ENCODE measurements at regions not wholly inside any gene's neighbourhood (a gene's known extent, or its start where the extent isn't known, plus 50 kb on each side); places are given as distances from the start of the nearest gene placed in this dataset.

DNA sequence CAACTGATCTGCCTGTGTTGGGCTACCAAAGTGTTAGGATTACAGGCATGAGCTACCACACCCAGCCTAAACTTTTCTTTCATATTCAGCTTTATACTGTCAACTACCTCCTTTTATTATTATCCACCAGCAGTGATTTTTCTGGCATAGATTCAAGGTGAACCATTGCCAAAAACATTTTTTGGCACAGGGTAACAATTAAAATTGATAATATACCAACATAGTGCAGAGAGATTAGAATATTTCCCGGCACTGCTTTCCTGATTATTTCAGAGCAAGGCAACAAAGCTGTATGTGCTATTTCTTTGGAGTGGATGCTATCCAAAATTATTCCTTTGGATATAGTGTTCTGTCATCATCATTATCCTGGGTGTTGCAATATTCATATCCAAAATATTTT, 781.6 kb upstream of the SOX9 start:
- Histone ChIP-seq H3K27me3 (replicated peaks; ENCODE audit: insufficient read depth) (no peaks in the 10 kb centered on the region), H3K27ac (no peak overlapping the region), H3K4me3 (no peak overlapping the region), H3K9me3 (no peaks in the 10 kb centered on the region), H3K4me1 (replicated peaks) (no peaks in the 10 kb centered on the region), H3K36me3 (no peaks in the 10 kb centered on the region)
- no peak for DNase-seq (ENCODE audit: low spot score)
- intact Hi-C loops (cut with DNase I): no loop called here
- TF ChIP-seq POLR2A (IDR thresholded peaks at IDR 0.05) (no peak), POLR2AphosphoS5 (IDR thresholded peaks at IDR 0.05) (no peak)
- TF ChIP-seq, protein P1, sequence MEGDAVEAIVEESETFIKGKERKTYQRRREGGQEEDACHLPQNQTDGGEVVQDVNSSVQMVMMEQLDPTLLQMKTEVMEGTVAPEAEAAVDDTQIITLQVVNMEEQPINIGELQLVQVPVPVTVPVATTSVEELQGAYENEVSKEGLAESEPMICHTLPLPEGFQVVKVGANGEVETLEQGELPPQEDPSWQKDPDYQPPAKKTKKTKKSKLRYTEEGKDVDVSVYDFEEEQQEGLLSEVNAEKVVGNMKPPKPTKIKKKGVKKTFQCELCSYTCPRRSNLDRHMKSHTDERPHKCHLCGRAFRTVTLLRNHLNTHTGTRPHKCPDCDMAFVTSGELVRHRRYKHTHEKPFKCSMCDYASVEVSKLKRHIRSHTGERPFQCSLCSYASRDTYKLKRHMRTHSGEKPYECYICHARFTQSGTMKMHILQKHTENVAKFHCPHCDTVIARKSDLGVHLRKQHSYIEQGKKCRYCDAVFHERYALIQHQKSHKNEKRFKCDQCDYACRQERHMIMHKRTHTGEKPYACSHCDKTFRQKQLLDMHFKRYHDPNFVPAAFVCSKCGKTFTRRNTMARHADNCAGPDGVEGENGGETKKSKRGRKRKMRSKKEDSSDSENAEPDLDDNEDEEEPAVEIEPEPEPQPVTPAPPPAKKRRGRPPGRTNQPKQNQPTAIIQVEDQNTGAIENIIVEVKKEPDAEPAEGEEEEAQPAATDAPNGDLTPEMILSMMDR (IDR thresholded peaks at IDR 0.05): no peak
- 47% methylated on average over 1 of the region's 1 CpG for whole genome bisulfite sequencing

DNA sequence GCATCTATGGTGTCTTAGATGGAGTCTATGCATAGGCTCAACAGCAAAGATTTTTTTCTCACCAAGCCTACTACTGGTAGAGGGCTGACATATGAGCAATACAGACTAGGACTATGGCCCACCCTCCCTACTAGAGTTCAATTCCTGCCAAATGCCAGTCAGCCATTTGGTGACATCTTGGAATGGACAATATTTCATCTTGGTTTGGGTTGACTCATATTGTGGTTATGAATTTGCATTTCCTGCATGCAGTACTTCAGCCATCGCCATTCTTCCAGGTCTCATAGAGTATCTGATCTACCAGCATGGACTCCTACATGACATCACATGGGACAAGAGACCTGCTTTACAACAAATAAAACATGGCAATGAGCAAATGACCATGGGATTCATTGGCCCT, 778.1 kb upstream of the SOX9 start:
- H3K27me3 ChIP-seq (replicated peaks; ENCODE audit: insufficient read depth): no peaks in the 10 kb centered on the region
- intact Hi-C loops (cut with DNase I): no loop called here
- 91% methylated on average over 1 of the region's 1 CpG for WGBS

DNA sequence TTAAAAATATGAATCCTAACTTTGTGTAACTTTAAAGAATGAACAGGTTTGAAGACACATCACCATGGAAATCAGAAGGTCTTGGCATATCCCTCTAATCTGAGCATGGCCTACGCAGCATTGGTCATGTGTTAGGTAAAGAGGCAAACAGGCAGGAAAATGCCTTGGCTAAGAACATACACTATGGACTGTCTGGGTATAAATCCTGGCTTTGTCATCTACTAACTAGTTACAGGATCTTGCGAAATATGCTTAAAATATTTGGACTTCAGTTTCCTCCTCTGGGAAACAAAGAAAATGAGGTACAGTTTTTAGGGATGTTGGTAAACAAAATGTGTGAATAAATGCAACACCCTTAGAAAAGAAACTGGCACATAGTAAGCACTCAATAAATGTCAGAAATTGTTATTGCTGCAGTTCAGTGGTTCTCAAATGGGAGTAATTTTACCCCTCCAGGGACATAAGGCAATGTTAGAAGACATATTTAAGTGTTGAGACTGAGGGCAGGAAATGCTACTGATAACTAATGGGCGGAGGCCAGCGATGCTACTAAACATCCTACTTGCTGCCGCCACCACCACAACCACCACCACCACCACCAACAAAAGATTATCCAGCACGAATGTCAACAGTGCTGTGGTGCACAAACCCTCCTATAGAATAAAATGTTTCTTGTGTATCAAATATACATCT, 770.8 kb upstream of the SOX9 start:
- no peaks in the 10 kb centered on the region for H3K9me3 ChIP-seq
- intact Hi-C loops (cut with DNase I): no loop called here
- H3K27me3 ChIP-seq (replicated peaks; ENCODE audit: insufficient read depth): no peaks in the 10 kb centered on the region
- TF ChIP-seq POLR2AphosphoS5 (IDR thresholded peaks at IDR 0.05) (no peak), POLR2A (IDR thresholded peaks at IDR 0.05) (no peak)
- TF ChIP-seq, protein P1 (IDR thresholded peaks at IDR 0.05): no peak
- H3K4me3 ChIP-seq: no peak overlapping the region
- no peak overlapping the region for H3K27ac ChIP-seq
- DNase-seq (ENCODE audit: low spot score): no peak
- H3K36me3 ChIP-seq: no peaks in the 10 kb centered on the region
- WGBS: 91% methylated on average over 6 of the region's 6 CpGs
- no peaks in the 10 kb centered on the region for H3K4me1 ChIP-seq (replicated peaks)

More for the DNA sequence above, 778.1 kb upstream of the SOX9 start:
- DNase-seq (ENCODE audit: low spot score): no peak
- H3K4me1 ChIP-seq (replicated peaks): no peaks in the 10 kb centered on the region
- TF ChIP-seq POLR2A (IDR thresholded peaks at IDR 0.05): no peak
- H3K4me3 ChIP-seq: no peak overlapping the region
- no peaks in the 10 kb centered on the region for H3K9me3 ChIP-seq
- H3K27ac ChIP-seq: no peak overlapping the region
- no peaks in the 10 kb centered on the region for H3K36me3 ChIP-seq

DNA sequence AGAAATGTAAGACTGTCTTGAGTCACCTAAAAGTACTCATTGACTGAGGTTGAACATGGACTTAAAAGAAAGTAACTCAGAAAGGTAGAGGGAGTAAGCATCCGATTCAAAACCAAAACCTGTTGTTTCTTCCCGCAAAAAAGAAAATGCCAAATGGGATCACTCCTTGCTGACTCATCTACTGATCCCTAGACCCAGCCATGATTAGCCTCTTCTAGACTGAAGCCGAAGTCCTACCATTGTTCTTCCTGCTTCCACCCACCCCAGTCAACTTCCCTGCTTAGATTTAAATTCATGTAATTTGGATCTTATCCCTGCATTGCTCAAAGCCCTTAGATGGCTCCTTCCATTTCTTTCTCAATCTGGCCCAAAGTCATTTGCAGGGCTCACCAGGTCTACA, 760.5 kb upstream of the SOX9 start:
- WGBS: 93% methylated on average over 3 of the region's 3 CpGs
- no peaks in the 10 kb centered on the region for H3K27me3 ChIP-seq (replicated peaks; ENCODE audit: insufficient read depth)
- H3K9me3 ChIP-seq: no peaks in the 10 kb centered on the region
- intact Hi-C loops (cut with DNase I): no loop called here
- no peaks in the 10 kb centered on the region for H3K36me3 ChIP-seq
- H3K4me1 ChIP-seq (replicated peaks): no peaks in the 10 kb centered on the region
- no peak for DNase-seq (ENCODE audit: low spot score)
- H3K4me3 ChIP-seq: no peak overlapping the region
- H3K27ac ChIP-seq: no peak overlapping the region
- TF ChIP-seq POLR2AphosphoS5 (IDR thresholded peaks at IDR 0.05): no peak
- TF ChIP-seq, protein P1 (IDR thresholded peaks at IDR 0.05): no peak
- no peak for TF ChIP-seq POLR2A (IDR thresholded peaks at IDR 0.05)

DNA sequence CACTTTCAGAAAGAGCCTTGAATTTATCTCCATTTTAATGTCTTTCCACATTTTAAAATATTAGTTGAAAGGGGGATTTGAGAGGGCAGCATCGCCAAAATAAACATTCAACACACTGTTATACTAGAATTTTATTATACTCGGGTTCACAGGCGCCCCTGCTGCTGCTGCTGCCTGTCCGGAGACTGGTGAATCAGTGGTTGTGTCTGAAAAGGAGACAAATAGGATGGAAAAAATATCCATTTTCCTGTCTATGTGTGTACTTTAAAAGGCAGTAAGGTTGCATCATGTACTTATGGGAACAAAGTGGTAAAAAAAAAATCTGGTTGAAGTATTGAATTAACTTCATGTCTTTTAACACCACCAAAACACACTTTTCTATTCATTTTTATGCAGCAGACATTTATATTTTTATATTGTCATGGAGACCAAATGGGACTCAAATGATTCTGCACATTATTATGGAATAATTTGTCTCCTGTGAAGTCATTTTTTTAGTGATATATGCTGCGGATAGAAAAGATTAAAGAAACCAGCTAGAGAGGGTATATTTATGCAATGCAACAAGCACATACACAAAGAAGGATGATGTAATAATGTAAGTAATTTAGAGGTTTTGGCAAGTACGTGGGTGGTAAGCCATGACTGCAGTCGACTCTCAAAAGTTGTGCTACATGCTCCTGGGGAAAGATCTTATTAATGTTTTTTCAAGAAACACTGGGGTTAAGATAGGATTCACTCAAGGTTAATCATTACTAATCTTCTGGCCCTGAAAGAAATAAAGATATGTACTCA, 759.0 kb upstream of the SOX9 start:
- DNase-seq (ENCODE audit: low spot score): no peak
- intact Hi-C loops (cut with DNase I): no loop called here
- Histone ChIP-seq H3K27ac (no peak overlapping the region), H3K9me3 (no peaks in the 10 kb centered on the region), H3K36me3 (no peaks in the 10 kb centered on the region), H3K4me1 (replicated peaks) (no peaks in the 10 kb centered on the region), H3K4me3 (no peak overlapping the region), H3K27me3 (replicated peaks; ENCODE audit: insufficient read depth) (no peaks in the 10 kb centered on the region)
- TF ChIP-seq, protein P1 (IDR thresholded peaks at IDR 0.05): no peak
- TF ChIP-seq POLR2AphosphoS5 (IDR thresholded peaks at IDR 0.05) (no peak), POLR2A (IDR thresholded peaks at IDR 0.05) (no peak)
- 40% methylated on average over 7 of the region's 7 CpGs for WGBS
